Activated T-helper 1 cell treated with anti-CD3 and anti-CD28 coated beads, Interleukin-2, amount 50 U/mL, for 16 hours (primary cell): ENCODE measurements at regions not wholly inside any gene's neighbourhood (a gene's known extent, or its start where the extent isn't known, plus 50 kb on each side); places are given as distances from the start of the nearest gene placed in this dataset.

Source experiments
- DNase-seq, 2 donors: peaks; one replicate each; pipeline ENCODE4 v3.0.0-alpha.2; 2020; ENCODE audit warnings: low read depth in 1 of 2, low spot score in 1 of 2

- DNase-seq = no peak
Measured at GRCh38 chr11:113584371-113584770, 109.2 kb upstream of the DRD2 start.

- no peak for DNase-seq
Measured at GRCh38 chr11:113581713-113582112, 106.5 kb upstream of the DRD2 start.

- no peak for DNase-seq
Measured at GRCh38 chr11:113579292-113579940, 104.2 kb upstream of the DRD2 start.

- DNase-seq = no peak
Measured at GRCh38 chr11:113578715-113579250, 103.6 kb upstream of the DRD2 start.

DNA sequence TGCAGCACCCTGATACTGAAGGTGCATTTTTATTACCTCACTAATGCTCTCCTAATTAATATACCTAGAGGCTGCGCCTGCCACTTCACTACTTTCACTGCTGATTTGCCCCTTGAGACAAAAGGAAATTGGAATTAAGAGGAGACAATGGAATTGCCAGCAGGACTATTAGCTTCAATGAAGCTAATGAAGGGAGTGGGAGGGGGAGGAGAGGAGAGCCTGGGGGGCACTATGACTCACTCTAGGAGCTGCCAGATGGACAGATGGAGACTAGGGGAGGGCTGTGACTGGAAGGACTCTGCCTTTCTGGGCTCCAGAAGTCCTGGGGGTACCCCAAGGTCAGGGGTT lies 102.8 kb upstream of the DRD2 start:
- DNase-seq = no peak

DNA sequence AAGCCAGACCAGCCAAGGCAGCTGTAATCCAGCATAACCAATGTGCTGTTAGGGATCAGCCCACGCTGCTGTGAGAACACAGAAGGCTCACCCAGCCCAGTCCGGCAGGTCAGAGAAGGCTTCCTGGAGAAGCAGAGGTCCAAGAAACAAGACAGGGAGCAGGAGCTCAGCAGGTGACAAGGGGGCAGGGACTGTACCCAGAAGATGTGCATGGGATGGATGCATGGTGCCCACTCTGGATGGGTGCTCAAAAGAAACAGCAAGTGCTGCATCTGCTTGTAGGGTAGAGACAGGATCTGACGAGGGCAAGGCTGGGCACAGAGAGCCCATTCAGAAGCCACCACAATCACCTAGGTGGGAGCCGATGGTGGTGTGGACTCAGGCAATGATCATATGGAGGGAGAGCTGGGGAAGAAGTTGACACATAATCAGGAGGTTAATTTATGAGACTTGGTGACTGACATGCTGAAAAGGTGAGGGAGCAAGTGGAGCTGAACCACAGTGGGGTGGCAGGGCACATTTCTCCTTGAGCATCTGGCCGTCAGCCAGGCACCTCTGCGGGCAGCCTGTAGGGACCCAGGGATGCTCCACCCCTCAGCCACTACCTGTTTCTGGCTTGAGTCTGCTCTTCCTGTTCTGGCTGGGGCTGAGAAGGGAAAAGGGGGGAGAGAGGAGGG lies 102.3 kb upstream of the DRD2 start:
- no peak for DNase-seq

DNA sequence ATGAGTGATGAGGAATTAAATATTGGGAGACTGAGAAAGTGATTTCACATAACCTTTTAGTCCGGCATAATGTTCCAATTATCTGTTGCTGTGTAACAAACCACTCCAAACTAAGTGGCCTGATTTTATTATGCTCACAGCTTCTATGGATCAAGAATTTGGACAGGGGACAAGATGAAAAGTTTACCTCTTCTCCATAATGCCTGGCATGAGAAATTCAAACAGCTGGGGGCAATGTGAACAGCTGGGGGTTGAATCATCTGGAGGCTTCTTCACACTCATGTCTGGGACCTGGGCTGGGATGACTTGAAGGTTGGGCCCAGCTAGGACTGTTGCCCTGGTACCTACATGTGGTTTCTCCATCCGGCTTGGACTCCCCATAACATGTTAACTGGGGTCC lies 99.4 kb upstream of the DRD2 start:
- DNase-seq = no peak

DNA sequence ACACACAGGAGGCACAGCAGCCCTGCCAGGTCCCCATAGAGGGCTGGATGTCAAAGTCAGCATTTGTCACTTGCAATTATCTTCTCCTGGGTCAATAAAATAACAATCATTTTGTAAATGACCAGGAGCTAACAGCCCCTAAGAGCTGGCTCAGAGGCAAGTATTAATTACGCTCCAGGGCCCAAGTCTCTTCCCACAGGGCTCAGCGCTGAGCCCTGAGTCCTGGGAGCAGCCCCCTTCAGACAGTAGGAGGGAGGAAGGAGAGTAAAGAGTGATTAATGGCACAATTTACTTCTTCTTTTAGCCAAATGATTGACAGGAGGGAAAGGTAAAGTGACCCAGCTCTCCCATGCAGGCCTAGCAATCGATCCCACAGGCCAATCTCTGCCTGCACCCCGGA lies 99.0 kb upstream of the DRD2 start:
- DNase-seq = no peak

DNA sequence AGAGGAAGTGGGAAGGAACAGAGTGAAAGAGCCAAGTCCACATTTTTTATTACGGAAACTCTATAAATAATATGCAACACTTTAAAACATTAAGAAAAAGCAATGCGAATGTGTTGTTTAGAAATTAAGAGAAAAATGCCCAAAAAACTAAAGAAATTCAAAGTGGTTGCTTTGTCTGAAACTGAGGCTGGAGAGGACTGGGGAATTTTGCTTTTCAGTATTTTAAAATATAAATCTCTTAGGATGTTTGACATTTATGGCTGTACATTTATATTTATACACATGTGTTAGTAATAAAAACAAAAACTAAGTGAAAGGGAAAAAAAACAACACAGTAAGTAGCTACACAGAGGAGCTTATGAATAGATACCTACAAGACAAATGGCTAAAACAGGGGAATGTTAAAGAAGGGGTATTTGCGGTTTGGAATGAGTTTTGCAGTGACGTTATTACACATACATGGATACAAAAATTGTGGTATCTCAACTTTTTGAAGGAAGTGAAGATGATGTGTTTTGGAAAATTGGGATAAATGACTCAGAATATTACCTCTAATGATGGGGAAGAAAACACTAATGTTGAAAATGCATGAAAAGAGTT lies 97.0 kb upstream of the DRD2 start:
- no peak for DNase-seq

- DNase-seq = no peak
Measured at GRCh38 chr11:113571531-113571930, 96.3 kb upstream of the DRD2 start.

DNA sequence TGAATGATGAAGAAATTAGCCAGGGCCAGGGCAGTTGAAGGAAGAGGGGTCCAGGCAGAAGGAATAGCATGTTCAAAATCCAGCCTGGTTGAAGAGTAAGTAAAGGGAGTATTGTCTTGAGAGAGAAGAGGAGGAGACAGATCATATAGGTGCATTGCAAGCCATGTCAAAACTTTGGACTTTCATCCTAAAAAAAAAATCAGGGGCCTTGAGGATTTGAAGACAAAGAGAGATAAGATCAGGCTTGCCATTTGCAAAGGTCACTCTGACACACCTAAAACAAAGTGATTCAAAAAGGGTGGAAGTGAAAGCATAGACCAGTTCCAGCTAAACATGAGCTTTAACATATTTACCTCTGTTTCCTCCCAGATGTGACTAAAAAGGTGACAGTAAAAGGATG lies 95.7 kb upstream of the DRD2 start:
- no peak for DNase-seq

DNA sequence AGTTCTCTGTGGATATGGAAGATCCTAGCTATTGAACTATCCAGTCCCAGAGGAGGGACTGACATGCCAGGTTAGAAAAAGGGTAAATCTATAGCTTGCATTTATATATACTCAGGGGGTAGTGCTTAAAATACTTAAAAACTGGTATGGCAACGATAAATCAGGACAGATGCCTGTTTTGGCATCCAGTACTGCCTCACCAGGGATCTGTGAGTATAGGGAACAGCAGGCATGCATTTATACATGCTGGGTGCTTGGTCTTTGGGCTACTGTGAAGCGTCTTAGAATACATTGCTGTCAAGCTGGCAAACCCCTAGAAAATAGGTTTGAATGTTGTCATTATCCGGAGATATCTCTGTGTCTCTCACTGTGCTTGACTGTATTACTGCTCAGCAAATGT lies 94.2 kb upstream of the DRD2 start:
- no peak for DNase-seq

- no peak for DNase-seq
Measured at GRCh38 chr11:113568566-113568965, 93.4 kb upstream of the DRD2 start.

- no peak for DNase-seq
Measured at GRCh38 chr11:113567867-113568544, 92.8 kb upstream of the DRD2 start.

DNA sequence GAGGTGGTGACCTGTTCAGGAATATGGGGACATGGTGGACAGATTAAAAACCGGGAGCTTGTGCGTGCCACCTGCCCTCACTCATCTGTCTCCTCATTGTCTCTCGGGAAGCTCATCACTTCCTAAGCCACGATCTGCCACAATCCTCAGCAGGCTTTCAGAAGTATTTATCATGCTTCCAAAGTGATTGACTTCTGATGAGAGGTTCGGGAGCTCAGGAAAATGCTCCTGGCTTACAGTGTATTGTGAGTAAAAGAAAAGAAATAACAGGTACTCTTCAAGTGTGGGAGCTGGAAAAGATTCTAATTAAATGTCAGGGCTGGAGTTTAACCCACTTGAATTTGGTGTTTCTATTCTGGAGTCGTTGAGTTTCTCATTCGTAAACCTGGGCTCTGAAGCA lies 91.9 kb upstream of the DRD2 start:
- no peak for DNase-seq

GRCh38 chr11:113564527-113565130 lies 89.4 kb upstream of the DRD2 start:
- no peak for DNase-seq

- no peak for DNase-seq
Measured at GRCh38 chr11:113563766-113564526, 88.7 kb upstream of the DRD2 start.

DNA sequence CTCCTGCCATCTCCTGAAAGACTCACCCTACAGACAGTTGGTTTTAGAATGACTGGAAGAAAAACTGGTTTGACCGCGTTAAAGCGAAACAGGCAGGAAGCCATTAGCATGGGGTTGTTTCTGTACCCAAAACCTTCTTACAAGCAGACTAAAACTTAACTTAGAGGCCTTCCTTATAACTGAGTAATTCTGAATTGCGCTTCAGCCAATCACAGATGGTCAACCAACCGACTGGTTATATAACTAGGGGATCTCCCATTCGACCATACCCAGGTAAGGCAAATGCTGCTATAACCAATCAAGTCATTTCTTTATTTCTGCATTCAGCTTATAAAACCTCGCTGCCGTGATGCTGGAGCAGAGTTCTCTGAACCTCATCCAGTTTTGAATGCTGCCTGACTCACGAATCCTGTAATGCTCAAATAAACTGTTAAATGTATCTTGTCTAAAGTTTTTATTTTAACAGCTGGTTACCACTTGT lies 87.8 kb upstream of the DRD2 start:
- DNase-seq = no peak

- no peak for DNase-seq
Measured at GRCh38 chr11:113562576-113562975, 87.4 kb upstream of the DRD2 start.

DNA sequence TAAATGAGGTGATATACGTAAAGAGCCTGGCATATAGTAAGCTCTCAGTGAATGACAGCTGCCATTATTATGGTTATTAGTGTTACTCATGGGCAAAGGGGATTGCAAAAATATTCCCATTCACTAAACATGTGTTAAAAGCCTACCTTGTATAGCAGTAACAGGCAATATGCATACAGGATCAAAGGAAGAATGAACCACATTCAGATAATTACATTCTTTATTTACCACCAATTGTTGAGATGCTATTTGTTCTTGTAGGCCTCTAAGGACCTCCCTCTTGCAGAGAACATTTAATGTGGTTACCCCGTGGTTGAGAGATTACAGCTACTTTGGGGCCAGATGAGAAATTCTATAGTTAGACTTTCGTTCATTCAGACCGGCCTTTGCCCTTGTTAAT lies 82.7 kb upstream of the DRD2 start:
- DNase-seq = no peak

DNA sequence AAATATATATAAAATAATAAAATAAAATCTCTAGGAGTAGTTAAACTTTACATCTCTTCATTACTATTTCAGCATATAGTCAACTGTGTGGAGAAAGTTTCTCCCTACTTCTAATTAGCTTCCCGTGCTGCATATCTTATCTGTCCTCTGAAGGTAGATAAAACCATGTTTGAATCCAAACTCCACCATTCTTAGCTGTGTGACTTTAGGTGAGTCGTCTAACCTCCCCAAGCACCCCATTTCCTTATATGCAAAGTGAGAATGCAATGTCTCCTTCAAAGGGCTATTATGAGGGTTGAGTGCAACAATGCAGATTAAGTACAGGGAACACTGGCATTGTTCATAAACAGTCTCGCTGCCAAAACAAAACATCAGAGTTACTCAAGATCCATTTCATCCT lies 80.8 kb upstream of the DRD2 start:
- DNase-seq = no peak
